ENCODE measurements at regions not wholly inside any gene's neighbourhood (a gene's known extent, or its start where the extent isn't known, plus 50 kb on each side); places are given as distances from the start of the nearest gene placed in this dataset.

GRCh38 chr3:106338582-106339214 is 469.9 kb upstream of the CBLB start:
- no peak for DNase-seq (ENCODE audit: low read depth)
- no peak for TF ChIP-seq CTCF (IDR thresholded peaks at IDR 0.05; ENCODE audit: insufficient read depth, low read depth, low read length)
- no peak overlapping the region for H3K4me3 ChIP-seq (ENCODE audit: low read depth, low read length)

DNA sequence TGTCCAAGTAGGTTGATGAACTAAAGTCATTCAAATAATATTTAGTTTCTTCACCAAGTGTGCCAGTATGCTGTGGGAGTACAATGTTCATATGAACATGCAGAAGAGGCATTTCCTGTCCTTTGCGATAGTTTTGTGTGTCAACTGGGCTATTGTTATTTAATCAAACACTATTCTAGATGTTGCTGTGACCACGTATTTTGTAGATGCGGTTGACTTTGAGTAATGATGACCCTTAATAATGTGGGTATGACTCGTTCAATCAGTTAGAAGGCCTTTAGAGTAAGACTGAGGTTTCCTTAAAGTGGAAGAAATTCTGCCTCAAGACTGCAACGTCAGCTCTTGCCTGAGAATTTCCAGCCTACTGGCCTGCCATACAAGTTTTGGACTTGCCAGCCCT is 470.7 kb upstream of the CBLB start:
- TF ChIP-seq CTCF (IDR thresholded peaks at IDR 0.05; ENCODE audit: insufficient read depth, low read depth, low read length): no peak
- DNase-seq (ENCODE audit: low read depth): no peak
- H3K4me3 ChIP-seq (ENCODE audit: low read depth, low read length): no peak overlapping the region

- no peak overlapping the region for H3K4me3 ChIP-seq (ENCODE audit: low read depth, low read length)
- no peak for TF ChIP-seq CTCF (IDR thresholded peaks at IDR 0.05; ENCODE audit: insufficient read depth, low read depth, low read length)
- peak; percentile 51 for DNase-seq (ENCODE audit: low read depth)
These were observed 472.3 kb upstream of the CBLB start for GRCh38 chr3:106341087-106341486.

- DNase-seq (ENCODE audit: low read depth): no peak
- no peak overlapping the region for H3K4me3 ChIP-seq (ENCODE audit: low read depth, low read length)
- no peak for TF ChIP-seq CTCF (IDR thresholded peaks at IDR 0.05; ENCODE audit: insufficient read depth, low read depth, low read length)
These were observed 472.9 kb upstream of the CBLB start for GRCh38 chr3:106341586-106342162.

GRCh38 chr3:106342386-106342785 is 473.6 kb upstream of the CBLB start:
- no peak overlapping the region for H3K4me3 ChIP-seq (ENCODE audit: low read depth, low read length)
- TF ChIP-seq CTCF (IDR thresholded peaks at IDR 0.05; ENCODE audit: insufficient read depth, low read depth, low read length): no peak
- no peak for DNase-seq (ENCODE audit: low read depth)

GRCh38 chr3:106343811-106344210 is 475.0 kb upstream of the CBLB start:
- TF ChIP-seq CTCF (IDR thresholded peaks at IDR 0.05; ENCODE audit: insufficient read depth, low read depth, low read length): no peak
- DNase-seq (ENCODE audit: low read depth): no peak
- no peak overlapping the region for H3K4me3 ChIP-seq (ENCODE audit: low read depth, low read length)
